ENCODE measurements at regions not wholly inside any gene's neighbourhood (a gene's known extent, or its start where the extent isn't known, plus 50 kb on each side); places are given as distances from the start of the nearest gene placed in this dataset.

DNA sequence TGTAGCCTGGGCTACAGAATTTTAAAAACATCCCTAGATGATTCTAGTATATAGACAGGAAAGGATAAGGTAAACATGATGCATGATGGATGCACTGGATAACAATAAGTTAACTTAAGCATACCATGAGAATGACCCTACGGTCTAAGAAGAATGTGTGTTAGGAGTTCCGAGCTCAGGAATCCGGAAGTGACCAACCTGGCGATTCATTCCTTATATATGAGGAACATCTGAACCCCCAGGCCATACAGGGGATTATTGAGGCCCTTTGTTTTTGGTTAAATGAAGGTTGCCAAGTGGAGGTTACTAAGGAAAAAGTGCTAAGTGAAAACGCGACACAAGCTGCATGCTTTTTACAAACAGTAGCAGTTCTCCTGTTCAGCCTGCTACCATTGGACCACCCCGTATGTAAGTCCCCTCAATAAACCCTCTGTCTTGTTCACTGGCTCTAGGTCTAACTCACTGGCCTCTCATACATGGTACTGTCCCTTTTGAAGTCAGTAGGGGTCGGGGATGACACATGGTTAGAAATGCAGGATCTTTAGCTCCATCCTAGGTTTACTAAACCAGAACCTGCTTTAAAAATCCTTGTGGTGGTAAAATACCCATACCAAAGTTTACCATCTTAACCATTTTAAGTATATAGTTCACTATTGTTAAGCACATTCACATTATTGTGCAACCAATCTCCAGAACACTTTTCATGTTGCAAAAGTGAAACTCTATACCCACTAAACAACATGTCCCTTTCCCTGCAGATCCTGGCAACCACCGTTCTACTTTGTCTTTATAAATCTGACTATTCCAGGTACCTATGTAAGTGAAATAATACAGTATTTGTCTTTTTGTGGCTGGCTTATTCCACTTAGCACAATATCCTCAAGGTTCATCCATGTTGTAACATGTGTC, 111.0 kb upstream of the MAP4K3 start:
- TF ChIP-seq POLR2AphosphoS5 (IDR thresholded peaks at IDR 0.05; ENCODE audit: borderline replicate concordance, low read depth, low read length) (no peak), FOXP2 (optimal IDR thresholded peaks at IDR 0.05; ENCODE audit: control extremely low read depth, extremely low read length, insufficient read depth) (no peak), EZH2 (IDR thresholded peaks at IDR 0.05) (no peak)
- Histone ChIP-seq H3K9me3 (ENCODE audit: low read depth, low read length) (no peaks in the 10 kb centered on the region), H3K36me3 (ENCODE audit: insufficient read depth, low read length) (no peaks in the 10 kb centered on the region), H3K9ac (ENCODE audit: insufficient read length) (no peak overlapping the region), H3K4me3 (no peak overlapping the region), H3K27ac (no peak overlapping the region)
- DNase-seq (ENCODE audit: low read depth, low spot score) = no peak

DNA sequence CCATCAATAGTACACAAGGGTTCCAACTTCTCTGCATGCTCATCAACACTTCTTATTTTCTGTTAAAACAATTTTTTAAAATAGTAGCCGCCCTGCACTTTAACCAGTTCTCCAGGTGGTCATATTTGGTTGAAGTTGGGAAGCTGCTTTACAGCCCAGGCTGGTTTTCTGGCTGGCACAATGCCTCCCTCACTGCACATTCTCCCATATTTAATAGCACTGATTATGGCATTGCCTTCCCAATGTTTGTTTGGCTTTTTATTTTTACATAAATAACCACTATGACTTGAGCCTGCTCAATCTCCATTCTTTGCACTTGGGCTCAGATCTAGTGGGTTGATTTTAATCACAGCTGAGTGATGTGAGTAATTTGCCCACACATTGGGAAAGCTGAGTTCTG, 111.9 kb upstream of the MAP4K3 start:
- H3K4me3 ChIP-seq = no peak overlapping the region
- no peak for TF ChIP-seq FOXP2 (optimal IDR thresholded peaks at IDR 0.05; ENCODE audit: control extremely low read depth, extremely low read length, insufficient read depth)
- no peak for TF ChIP-seq EZH2 (IDR thresholded peaks at IDR 0.05)
- TF ChIP-seq POLR2AphosphoS5 (IDR thresholded peaks at IDR 0.05; ENCODE audit: borderline replicate concordance, low read depth, low read length) = no peak
- H3K27ac ChIP-seq = no peak overlapping the region

DNA sequence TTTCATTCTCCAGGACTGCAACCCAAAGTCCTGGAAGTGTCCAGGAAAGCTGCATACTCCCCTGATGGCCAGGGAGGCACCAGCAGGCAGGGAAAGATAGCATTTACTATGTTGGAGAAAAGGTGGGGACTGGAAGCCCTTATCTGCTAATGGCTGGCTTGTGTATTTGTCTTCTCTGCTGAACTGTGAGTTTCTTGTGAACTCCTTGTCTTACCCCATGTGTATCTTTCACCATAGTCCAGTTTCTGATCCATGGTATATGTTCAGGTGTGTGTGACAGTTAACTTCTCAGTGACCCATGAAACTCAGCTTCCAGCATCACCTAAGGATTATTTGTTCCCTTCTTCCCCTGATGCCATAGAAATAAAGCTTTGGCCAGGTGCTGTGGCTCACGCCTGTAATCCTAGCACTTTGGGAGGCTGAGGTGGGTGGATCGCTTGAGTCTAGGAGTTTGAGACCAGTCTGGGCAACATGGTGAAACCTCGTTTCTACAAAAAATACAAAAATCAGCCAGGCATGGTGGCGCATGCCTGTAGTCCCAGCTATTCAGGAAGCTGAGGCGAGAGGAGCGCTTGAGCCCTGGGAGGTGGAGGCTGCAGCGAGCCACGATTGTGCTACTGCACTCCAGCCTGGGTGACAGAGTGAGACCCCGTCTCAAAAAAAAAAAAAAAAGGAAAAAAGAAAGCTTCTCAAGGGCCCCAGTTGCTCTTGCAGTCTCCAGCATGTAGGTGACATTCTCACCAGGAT, 112.8 kb upstream of the MAP4K3 start:
- Histone ChIP-seq H3K27ac (no peak overlapping the region), H3K9me3 (ENCODE audit: low read depth, low read length) (no peaks in the 10 kb centered on the region), H3K9ac (ENCODE audit: insufficient read length) (no peak overlapping the region), H3K36me3 (ENCODE audit: insufficient read depth, low read length) (no peaks in the 10 kb centered on the region), H3K4me3 (no peak overlapping the region)
- TF ChIP-seq FOXP2 (optimal IDR thresholded peaks at IDR 0.05; ENCODE audit: control extremely low read depth, extremely low read length, insufficient read depth) (no peak), POLR2AphosphoS5 (IDR thresholded peaks at IDR 0.05; ENCODE audit: borderline replicate concordance, low read depth, low read length) (no peak), EZH2 (IDR thresholded peaks at IDR 0.05) (no peak)
- DNase-seq (ENCODE audit: low read depth, low spot score) = no peak

More for the DNA sequence above, 111.9 kb upstream of the MAP4K3 start:
- no peaks in the 10 kb centered on the region for H3K9me3 ChIP-seq (ENCODE audit: low read depth, low read length)
- no peak for DNase-seq (ENCODE audit: low read depth, low spot score)
- no peaks in the 10 kb centered on the region for H3K36me3 ChIP-seq (ENCODE audit: insufficient read depth, low read length)
- H3K9ac ChIP-seq (ENCODE audit: insufficient read length) = no peak overlapping the region

DNA sequence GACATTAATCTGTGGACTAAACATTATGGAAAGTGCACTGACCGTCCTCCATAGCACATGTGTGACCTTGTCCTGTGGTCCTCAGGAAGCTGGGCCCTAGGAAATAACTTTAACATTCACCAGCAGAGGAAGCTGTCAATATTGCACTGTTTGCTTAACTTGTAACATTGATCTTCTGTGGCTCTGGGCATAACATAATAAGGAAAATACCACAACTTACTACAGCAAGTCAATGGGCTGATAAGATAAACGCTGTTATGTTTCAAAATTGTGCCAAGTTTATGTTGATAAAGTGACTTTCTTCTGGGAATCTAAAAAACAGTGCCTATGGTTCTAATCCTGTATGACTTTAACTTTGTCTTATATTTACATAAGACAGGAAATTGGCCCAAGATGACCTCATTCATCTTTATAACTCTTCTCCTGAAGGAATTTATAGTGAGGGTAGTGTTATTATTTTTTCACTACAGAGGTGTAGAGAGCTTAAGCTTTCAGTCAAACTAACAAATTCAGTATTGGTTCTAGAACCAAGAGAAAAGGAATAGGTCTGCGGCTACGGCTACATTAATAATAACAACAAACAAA, 113.7 kb upstream of the MAP4K3 start:
- Histone ChIP-seq H3K9me3 (ENCODE audit: low read depth, low read length) (no peaks in the 10 kb centered on the region), H3K4me3 (no peak overlapping the region), H3K27ac (no peak overlapping the region), H3K36me3 (ENCODE audit: insufficient read depth, low read length) (no peaks in the 10 kb centered on the region), H3K9ac (ENCODE audit: insufficient read length) (no peak overlapping the region)
- DNase-seq (ENCODE audit: low read depth, low spot score) = no peak
- TF ChIP-seq POLR2AphosphoS5 (IDR thresholded peaks at IDR 0.05; ENCODE audit: borderline replicate concordance, low read depth, low read length) = no peak
- no peak for TF ChIP-seq FOXP2 (optimal IDR thresholded peaks at IDR 0.05; ENCODE audit: control extremely low read depth, extremely low read length, insufficient read depth)
- TF ChIP-seq EZH2 (IDR thresholded peaks at IDR 0.05) = no peak

DNA sequence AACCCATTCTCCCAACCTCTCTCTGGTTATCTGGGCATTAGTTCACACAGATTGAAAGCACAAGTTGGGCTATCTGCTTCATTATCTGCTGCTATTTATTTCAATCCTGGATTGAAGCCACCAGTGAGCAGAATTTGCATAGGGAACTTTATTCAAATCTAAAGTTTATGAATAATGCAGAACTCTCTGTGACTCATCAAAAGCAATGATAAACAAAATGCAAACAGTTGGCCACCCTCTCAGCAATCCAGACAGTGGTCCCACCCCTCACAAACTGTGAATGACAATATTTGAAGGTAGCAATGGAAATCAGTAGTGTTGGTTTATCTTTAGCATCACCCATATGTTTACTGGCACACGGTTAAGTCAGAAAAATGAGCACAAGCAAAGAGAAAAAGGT, 106.8 kb upstream of the TMEM178A start:
- Histone ChIP-seq H3K27ac (no peak overlapping the region), H3K9ac (ENCODE audit: insufficient read length) (no peak overlapping the region), H3K4me3 (no peak overlapping the region), H3K36me3 (ENCODE audit: insufficient read depth, low read length) (no peaks in the 10 kb centered on the region), H3K9me3 (ENCODE audit: low read depth, low read length) (peaks cover 3% of the 10 kb centered on the region; the same call in 1 of the 2 replicates)
- DNase-seq (ENCODE audit: low read depth, low spot score) = no peak
- TF ChIP-seq FOXP2 (optimal IDR thresholded peaks at IDR 0.05; ENCODE audit: control extremely low read depth, extremely low read length, insufficient read depth) = no peak
- TF ChIP-seq POLR2AphosphoS5 (IDR thresholded peaks at IDR 0.05; ENCODE audit: borderline replicate concordance, low read depth, low read length) = no peak
- no peak for TF ChIP-seq EZH2 (IDR thresholded peaks at IDR 0.05)

DNA sequence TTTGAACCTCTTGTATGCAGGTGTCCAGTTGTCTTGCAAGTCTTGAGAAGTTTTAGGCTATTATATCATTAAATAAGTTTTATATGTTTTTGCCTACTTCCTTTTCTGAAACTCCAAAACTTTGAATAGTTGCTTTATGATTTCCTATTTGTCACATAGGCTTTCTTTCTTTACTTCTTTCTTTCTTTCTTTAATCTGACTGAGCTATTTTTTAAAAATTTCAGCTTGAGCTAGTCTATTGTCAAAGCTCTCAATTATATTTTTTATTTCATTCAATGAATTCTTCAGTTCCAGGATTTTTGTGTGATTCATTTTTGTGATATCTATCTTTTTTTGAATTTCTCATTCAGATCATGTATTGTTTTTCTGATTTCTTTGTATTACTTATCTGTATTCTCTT, 102.1 kb upstream of the TMEM178A start:
- Histone ChIP-seq H3K4me3 (no peak overlapping the region), H3K9me3 (ENCODE audit: low read depth, low read length) (peaks cover 3% of the 10 kb centered on the region; the same call in 1 of the 2 replicates), H3K36me3 (ENCODE audit: insufficient read depth, low read length) (no peaks in the 10 kb centered on the region), H3K27ac (no peak overlapping the region), H3K9ac (ENCODE audit: insufficient read length) (no peak overlapping the region)
- no peak for TF ChIP-seq FOXP2 (optimal IDR thresholded peaks at IDR 0.05; ENCODE audit: control extremely low read depth, extremely low read length, insufficient read depth)
- no peak for TF ChIP-seq POLR2AphosphoS5 (IDR thresholded peaks at IDR 0.05; ENCODE audit: borderline replicate concordance, low read depth, low read length)
- TF ChIP-seq EZH2 (IDR thresholded peaks at IDR 0.05) = no peak
- no peak for DNase-seq (ENCODE audit: low read depth, low spot score)

DNA sequence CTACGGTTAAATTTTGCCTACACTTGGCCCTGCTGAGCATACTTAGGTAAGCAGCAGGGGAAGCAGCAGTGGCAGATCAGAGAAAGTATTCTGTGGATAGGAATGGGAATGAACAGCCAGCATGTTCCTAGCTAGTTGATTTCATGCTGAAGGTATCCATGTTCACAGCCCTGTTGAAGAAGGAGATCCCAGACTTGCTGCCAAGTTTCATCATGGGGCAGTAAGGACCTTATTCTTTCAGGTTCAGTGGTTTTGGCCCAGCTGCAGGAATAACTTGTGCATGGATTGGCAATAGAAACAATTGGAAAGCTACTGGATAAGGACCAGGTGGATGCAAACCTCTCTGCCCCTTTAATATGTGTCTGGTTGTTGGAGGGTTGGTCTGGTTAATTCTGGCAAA, 98.2 kb upstream of the TMEM178A start:
- DNase-seq (ENCODE audit: low read depth, low spot score) = no peak
- no peak for TF ChIP-seq POLR2AphosphoS5 (IDR thresholded peaks at IDR 0.05; ENCODE audit: borderline replicate concordance, low read depth, low read length)
- no peak for TF ChIP-seq EZH2 (IDR thresholded peaks at IDR 0.05)
- no peak for TF ChIP-seq FOXP2 (optimal IDR thresholded peaks at IDR 0.05; ENCODE audit: control extremely low read depth, extremely low read length, insufficient read depth)

DNA sequence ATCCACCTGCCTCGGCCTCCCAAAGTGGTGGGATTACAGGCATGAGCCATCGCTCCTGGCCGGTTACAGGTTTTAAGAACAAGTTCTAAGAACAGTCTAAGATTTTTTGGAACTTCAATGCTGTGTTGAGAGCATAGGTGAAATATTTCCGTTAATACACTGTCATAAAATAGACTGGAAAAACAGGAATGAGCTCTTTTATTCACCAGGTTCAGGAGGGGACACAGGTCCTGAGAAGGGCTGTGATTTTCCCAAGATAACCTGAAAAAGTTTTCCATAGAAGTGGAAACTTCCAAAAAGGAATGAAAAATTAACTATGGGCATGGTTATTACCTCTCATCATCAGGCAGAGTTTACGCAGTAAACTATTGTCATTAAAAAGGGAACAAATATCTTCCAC, 97.6 kb upstream of the TMEM178A start:
- no peak overlapping the region for H3K27ac ChIP-seq
- TF ChIP-seq EZH2 (IDR thresholded peaks at IDR 0.05) = no peak
- no peak for TF ChIP-seq FOXP2 (optimal IDR thresholded peaks at IDR 0.05; ENCODE audit: control extremely low read depth, extremely low read length, insufficient read depth)
- TF ChIP-seq POLR2AphosphoS5 (IDR thresholded peaks at IDR 0.05; ENCODE audit: borderline replicate concordance, low read depth, low read length) = no peak
- no peak for DNase-seq (ENCODE audit: low read depth, low spot score)
- H3K36me3 ChIP-seq (ENCODE audit: insufficient read depth, low read length) = no peaks in the 10 kb centered on the region
- H3K9ac ChIP-seq (ENCODE audit: insufficient read length) = no peak overlapping the region
- no peak overlapping the region for H3K4me3 ChIP-seq
- H3K9me3 ChIP-seq (ENCODE audit: low read depth, low read length) = peaks cover 3% of the 10 kb centered on the region; the same call in 1 of the 2 replicates

More for the DNA sequence above, 98.2 kb upstream of the TMEM178A start:
- Histone ChIP-seq H3K4me3 (no peak overlapping the region), H3K36me3 (ENCODE audit: insufficient read depth, low read length) (no peaks in the 10 kb centered on the region), H3K27ac (no peak overlapping the region), H3K9ac (ENCODE audit: insufficient read length) (no peak overlapping the region), H3K9me3 (ENCODE audit: low read depth, low read length) (peaks cover 3% of the 10 kb centered on the region; the same call in 1 of the 2 replicates)
